ENCODE measurements at regions not wholly inside any gene's neighbourhood (a gene's known extent, or its start where the extent isn't known, plus 50 kb on each side); places are given as distances from the start of the nearest gene placed in this dataset.

DNA sequence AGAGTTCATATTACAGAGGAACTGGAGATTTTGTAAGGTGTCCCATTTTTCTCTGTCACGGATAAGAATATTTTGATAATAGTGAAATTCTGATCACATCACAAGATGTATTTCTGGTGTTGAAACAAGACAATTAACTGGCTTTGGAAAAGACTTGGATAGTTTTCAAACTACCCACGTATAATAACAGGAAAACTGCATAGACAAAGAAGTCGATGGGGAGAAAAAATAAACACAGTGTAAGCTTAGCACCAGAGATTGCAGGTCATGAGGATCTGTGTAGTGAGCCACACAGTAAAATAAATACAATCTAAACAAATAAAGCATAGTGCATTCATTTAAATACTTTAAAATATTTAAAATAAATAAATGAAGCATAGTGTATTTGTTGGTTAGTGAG is 452.3 kb upstream of the ADAMTS5 start:
- TF ChIP-seq, protein P1, sequence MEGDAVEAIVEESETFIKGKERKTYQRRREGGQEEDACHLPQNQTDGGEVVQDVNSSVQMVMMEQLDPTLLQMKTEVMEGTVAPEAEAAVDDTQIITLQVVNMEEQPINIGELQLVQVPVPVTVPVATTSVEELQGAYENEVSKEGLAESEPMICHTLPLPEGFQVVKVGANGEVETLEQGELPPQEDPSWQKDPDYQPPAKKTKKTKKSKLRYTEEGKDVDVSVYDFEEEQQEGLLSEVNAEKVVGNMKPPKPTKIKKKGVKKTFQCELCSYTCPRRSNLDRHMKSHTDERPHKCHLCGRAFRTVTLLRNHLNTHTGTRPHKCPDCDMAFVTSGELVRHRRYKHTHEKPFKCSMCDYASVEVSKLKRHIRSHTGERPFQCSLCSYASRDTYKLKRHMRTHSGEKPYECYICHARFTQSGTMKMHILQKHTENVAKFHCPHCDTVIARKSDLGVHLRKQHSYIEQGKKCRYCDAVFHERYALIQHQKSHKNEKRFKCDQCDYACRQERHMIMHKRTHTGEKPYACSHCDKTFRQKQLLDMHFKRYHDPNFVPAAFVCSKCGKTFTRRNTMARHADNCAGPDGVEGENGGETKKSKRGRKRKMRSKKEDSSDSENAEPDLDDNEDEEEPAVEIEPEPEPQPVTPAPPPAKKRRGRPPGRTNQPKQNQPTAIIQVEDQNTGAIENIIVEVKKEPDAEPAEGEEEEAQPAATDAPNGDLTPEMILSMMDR (IDR thresholded peaks at IDR 0.05; ENCODE audit: insufficient read depth, low read length, poor library complexity, severe bottlenecking) = no peak
- TF ChIP-seq EZH2phosphoT487 (conservative IDR thresholded peaks at IDR 0.05; ENCODE audit: low read length) = no peak
